Endothelial cell of umbilical vein (primary cell): ENCODE measurements at regions not wholly inside any gene's neighbourhood (a gene's known extent, or its start where the extent isn't known, plus 50 kb on each side); places are given as distances from the start of the nearest gene placed in this dataset.

Experiments
- BruUV-seq: library from RNA; stranded (reverse); fragments of 400-500 nt; replicated peaks from 2 replicates; lab custom pipeline; 2021; lab: Mats Ljungman, UMichigan
- CTCF ChIA-PET: fragments of 300-600, 350-600 bp; sonication (Branson Sonifier 250); formaldehyde crosslinking; loops from one replicate; lab custom pipeline; 2021; ENCODE audit warnings: antibody characterized with exemption, inconsistent platforms; lab: Charles Lee
- POLR2A ChIA-PET: fragments of 300-600, 350-600 bp; sonication (Branson Sonifier 250); formaldehyde crosslinking; loops from one replicate; lab custom pipeline; 2021; ENCODE audit warnings: antibody characterized with exemption, inconsistent platforms; lab: Charles Lee
- DNase-seq: peaks from one replicate; pipeline ENCODE4 v3.0.0-alpha.2; 2011; ENCODE audit warnings: low read depth, low spot score
- FAIRE-seq: peaks from 2 replicates; lab custom pipeline; 2011; peaks lifted over from hg19 to GRCh38; lab: Jason Lieb, UNC
- H2AFZ ChIP-seq: 2 replicates; pipeline ENCODE4 v1.6.0; 2012; ENCODE audit warnings: low read depth, low read length, control low read depth, inconsistent platforms
- H3K27ac ChIP-seq: 2 replicates; pipeline ENCODE4 v1.5.1; 2011; ENCODE audit warnings: low read depth, mild to moderate bottlenecking, control low read depth, low read length, moderate library complexity; ENCODE audit not compliant: insufficient read depth
- H3K27me3 ChIP-seq, 2 experiments: 2 replicates each; pipeline versions ENCODE4 v1.6.0 to v1.6.1; 2011; ENCODE audit warnings: low read length in 2 of 2, mixed read lengths in 1 of 2; ENCODE audit not compliant: control insufficient read depth in 2 of 2, insufficient read depth in 2 of 2
- H3K36me3 ChIP-seq, 2 experiments: 2 replicates in 1 of 2; 3 replicates in 1 of 2; pipeline ENCODE4 v1.5.1; 2011; ENCODE audit warnings: low read length in 2 of 2, mild to moderate bottlenecking in 1 of 2, moderate library complexity in 1 of 2; ENCODE audit not compliant: control insufficient read depth in 2 of 2, insufficient read depth in 2 of 2; ENCODE audit errors: extremely low read depth in 1 of 2
- H3K4me1 ChIP-seq: 3 replicates; pipeline ENCODE4 v1.5.1; 2011; ENCODE audit warnings: mild to moderate bottlenecking, low read length; ENCODE audit not compliant: control insufficient read depth, insufficient read depth; ENCODE audit errors: extremely low read depth
- H3K4me2 ChIP-seq: 2 replicates; pipeline ENCODE4 v1.6.1; 2011; ENCODE audit warnings: low read length, control low read depth, mixed read lengths; ENCODE audit not compliant: insufficient read depth
- H3K4me3 ChIP-seq, 3 experiments: fragments of 200-600 bp in 1 of 3; sonication (generic), shearing (Covaris generic) in 1 of 3; replicated peaks in 1 of 3; 2 replicates each; pipeline ENCODE4 v1.5.1; 2011 to 2016; ENCODE audit warnings: control low read depth in 3 of 3, low read length in 3 of 3, mild to moderate bottlenecking in 2 of 3, inconsistent platforms in 1 of 3, low read depth in 1 of 3, moderate library complexity in 1 of 3; ENCODE audit not compliant: insufficient read depth in 1 of 3
- H3K79me2 ChIP-seq: 2 replicates; pipeline ENCODE4 v1.6.0; 2012; ENCODE audit warnings: low read length, inconsistent platforms; ENCODE audit not compliant: control insufficient read depth, insufficient read depth
- H3K9ac ChIP-seq: replicated peaks from 2 replicates; pipeline ENCODE3; 2011; ENCODE audit warnings: low read length, control low read depth; ENCODE audit not compliant: insufficient read depth; ENCODE audit errors: extremely low read depth
- H3K9me1 ChIP-seq: replicated peaks from 3 replicates; pipeline ENCODE4 v1.6.0; 2011; ENCODE audit warnings: mild to moderate bottlenecking, low read length; ENCODE audit not compliant: control insufficient read depth, insufficient read depth; ENCODE audit errors: extremely low read depth
- H3K9me3 ChIP-seq: replicated peaks from 2 replicates; pipeline ENCODE4 v1.5.1; 2012; ENCODE audit warnings: low read length, inconsistent platforms; ENCODE audit not compliant: control insufficient read depth, insufficient read depth
- H4K20me1 ChIP-seq: replicated peaks from 2 replicates; pipeline ENCODE3; 2011; ENCODE audit warnings: mild to moderate bottlenecking, low read length; ENCODE audit not compliant: control insufficient read depth, insufficient read depth; ENCODE audit errors: extremely low read depth
- CTCF ChIP-seq, 2 donors: IDR thresholded peaks; 1 replicate in 1 of 2; 2 replicates in 1 of 2; pipeline ENCODE4 v1.5.1; 2011; ENCODE audit warnings: low read length in 2 of 2, mild to moderate bottlenecking in 2 of 2, moderate library complexity in 2 of 2, control low read depth in 1 of 2, inconsistent platforms in 1 of 2, low read depth in 1 of 2; ENCODE audit not compliant: insufficient read depth in 1 of 2; ENCODE audit errors: extremely low read depth in 1 of 2
- EZH2 ChIP-seq: IDR thresholded peaks from 2 replicates; pipeline ENCODE4 v1.6.1; 2012; ENCODE audit warnings: borderline replicate concordance, low read depth, mild to moderate bottlenecking, moderate library complexity, low read length, inconsistent platforms; ENCODE audit not compliant: severe bottlenecking
- FOS ChIP-seq: IDR thresholded peaks from 2 replicates; pipeline ENCODE4 v1.6.1; 2011; ENCODE audit warnings: mild to moderate bottlenecking, low read length, moderate library complexity, borderline replicate concordance; ENCODE audit not compliant: insufficient read depth
- GATA2 ChIP-seq: IDR thresholded peaks from 2 replicates; pipeline ENCODE4 v1.7.0; 2011; ENCODE audit warnings: low read depth, mild to moderate bottlenecking, moderate library complexity, mixed read lengths, low read length; ENCODE audit not compliant: insufficient read length, insufficient read depth
- JUN ChIP-seq: IDR thresholded peaks from 2 replicates; pipeline ENCODE4 v1.6.1; 2011; ENCODE audit warnings: borderline replicate concordance, low read depth; ENCODE audit not compliant: insufficient read length, insufficient read depth
- MYC ChIP-seq: IDR thresholded peaks from one replicate; pipeline ENCODE4 v1.6.1; 2011; ENCODE audit warnings: mild to moderate bottlenecking, low read depth, low read length
- POLR2A ChIP-seq: IDR thresholded peaks from 2 replicates; pipeline ENCODE4 v1.6.1; 2012; ENCODE audit warnings: low read depth, mild to moderate bottlenecking, control low read depth, low read length
- POLR2AphosphoS5 ChIP-seq: IDR thresholded peaks from 2 replicates; pipeline ENCODE4 v1.6.1; 2012; ENCODE audit warnings: low read depth, mild to moderate bottlenecking, control low read depth, low read length, moderate library complexity; ENCODE audit not compliant: insufficient read depth
- dilution Hi-C: fragments of 300-500 bp; cut with MboI; formaldehyde crosslinking; loops from one replicate; pipeline ENCODE4 v1.15.0; 2019; ENCODE audit warnings: low sequenced_read_pairs; ENCODE audit not compliant: extremely low pct_ligation_motif_present
- intact Hi-C: fragments of 100-400 bp; cut with micrococcal nuclease; formaldehyde crosslinking; loops from one replicate; pipeline ENCODE4 v1.10.0; 2022
- TF ChIP-seq, protein P1 (sequence below): IDR thresholded peaks from 2 replicates; pipeline ENCODE4 v1.6.1; 2011; ENCODE audit not compliant: insufficient read depth, insufficient read length

DNA sequence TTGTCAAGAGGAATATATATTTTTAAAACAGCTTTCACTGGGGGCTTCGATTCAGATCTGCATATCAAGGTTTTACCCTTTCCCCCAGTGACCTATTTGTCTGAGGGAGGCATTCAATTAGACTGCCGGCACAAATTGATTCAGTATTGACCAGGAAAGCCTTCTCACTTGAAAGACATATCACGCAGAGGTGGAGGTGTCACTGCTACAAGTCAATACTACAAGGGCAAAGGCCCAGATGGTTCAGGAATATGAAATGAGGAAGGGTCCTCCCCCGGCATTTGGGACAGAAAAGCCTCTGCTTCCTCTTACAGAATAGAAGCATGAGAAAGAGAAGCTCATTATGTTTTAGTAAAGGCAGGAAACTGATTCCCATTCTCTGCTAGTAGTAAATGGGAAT is 383.6 kb downstream of the HNRNPD start:
- FAIRE-seq (no peak), DNase-seq (no peak)
- TF ChIP-seq FOS (no peak), POLR2A (no peak), CTCF (IDR thresholded peaks at IDR 0.05; ENCODE audit: extremely low read depth in 1 of 2, insufficient read depth in 1 of 2, low read depth in 1 of 2, low read length in 2 of 2) (no peak), MYC (no peak), POLR2AphosphoS5 (no peak), JUN (no peak), GATA2 (no peak), EZH2 (no peak)
- TF ChIP-seq, protein P1, sequence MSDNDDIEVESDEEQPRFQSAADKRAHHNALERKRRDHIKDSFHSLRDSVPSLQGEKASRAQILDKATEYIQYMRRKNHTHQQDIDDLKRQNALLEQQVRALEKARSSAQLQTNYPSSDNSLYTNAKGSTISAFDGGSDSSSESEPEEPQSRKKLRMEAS: no peak
- no TSS peak for BruUV-seq
- ChIA-PET CTCF (no interaction called here), POLR2A (no interaction called here)
- intact Hi-C loops: no loop called here
- H3K4me2 ChIP-seq: no peak overlapping the region
- H3K4me3 ChIP-seq: no peak overlapping the region
- H3K79me2 ChIP-seq: no peaks in the 10 kb centered on the region
- dilution Hi-C loops: no loop called here
- no peaks in the 10 kb centered on the region for H3K4me1 ChIP-seq
- no peaks in the 10 kb centered on the region for H3K9me3 ChIP-seq
- no peak overlapping the region for H3K27ac ChIP-seq
- no peaks in the 10 kb centered on the region for H3K9me1 ChIP-seq
- H3K36me3 ChIP-seq: no peaks in the 10 kb centered on the region
- no peak overlapping the region for H3K9ac ChIP-seq
- no peak overlapping the region for H2AFZ ChIP-seq
- no peaks in the 10 kb centered on the region for H4K20me1 ChIP-seq
- no peaks in the 10 kb centered on the region for H3K27me3 ChIP-seq
